GM18517 (cell line): ENCODE measurements at regions not wholly inside any gene's neighbourhood (a gene's known extent, or its start where the extent isn't known, plus 50 kb on each side); places are given as distances from the start of the nearest gene placed in this dataset.
"Not testable (repeated sequence)": the region's sequence is repeated elsewhere in the genome, so short reads cannot be mapped to it uniquely, and the experiment has no call there.

Experiments used
- ATAC-seq: cut with Tn5 transposase; IDR thresholded peaks from one replicate; pipeline ENCODE4 v1.9.1; 2021; ENCODE audit warnings: mild to moderate bottlenecking, moderate library complexity; ENCODE audit not compliant: unreplicated experiment

DNA sequence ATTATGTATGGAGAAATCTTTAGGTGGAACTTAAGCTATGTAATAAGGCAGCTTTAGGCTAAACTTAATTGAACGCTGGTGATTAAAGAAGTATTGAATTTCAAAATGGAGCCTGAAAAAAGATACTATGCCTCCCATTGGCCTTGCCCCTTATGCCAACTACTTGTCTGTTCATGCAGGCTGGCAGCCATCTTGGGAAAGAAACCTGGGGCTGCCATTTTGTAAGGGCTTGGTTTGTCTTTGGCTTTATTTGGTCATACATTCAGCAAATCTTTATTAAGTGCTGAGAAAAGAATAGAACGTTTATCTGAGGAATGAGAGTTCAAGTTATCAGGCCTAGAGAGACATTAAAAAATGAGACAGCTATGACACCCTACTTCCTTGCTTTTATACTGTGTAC, 231.3 kb downstream of the KCNE4 start:
- no peak for ATAC-seq

DNA sequence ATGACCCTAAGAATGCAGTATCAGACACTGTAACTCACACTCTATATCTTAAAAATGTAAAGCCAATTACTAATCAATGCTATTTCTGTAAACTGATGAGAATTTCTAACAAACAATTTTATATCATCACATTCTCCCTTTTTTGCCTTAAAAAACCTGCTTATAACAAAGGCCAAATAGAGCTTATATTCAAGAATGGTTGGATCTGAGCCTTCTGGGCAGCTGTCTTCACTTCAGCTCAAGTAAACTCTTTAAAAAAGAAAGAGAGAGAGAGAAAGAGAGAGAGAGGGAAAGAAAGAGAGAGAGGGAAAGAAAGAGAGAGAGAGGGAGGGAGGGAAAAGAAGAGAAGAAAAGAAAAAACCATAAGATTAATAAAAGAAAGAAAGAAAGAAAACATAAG, 231.8 kb downstream of the KCNE4 start:
- ATAC-seq = no peak

- ATAC-seq = no peak
These were observed 233.6 kb downstream of the KCNE4 start for GRCh38 chr2:223285370-223286265.

- no peak for ATAC-seq
These were observed 242.8 kb downstream of the KCNE4 start for GRCh38 chr2:223294756-223295155.

DNA sequence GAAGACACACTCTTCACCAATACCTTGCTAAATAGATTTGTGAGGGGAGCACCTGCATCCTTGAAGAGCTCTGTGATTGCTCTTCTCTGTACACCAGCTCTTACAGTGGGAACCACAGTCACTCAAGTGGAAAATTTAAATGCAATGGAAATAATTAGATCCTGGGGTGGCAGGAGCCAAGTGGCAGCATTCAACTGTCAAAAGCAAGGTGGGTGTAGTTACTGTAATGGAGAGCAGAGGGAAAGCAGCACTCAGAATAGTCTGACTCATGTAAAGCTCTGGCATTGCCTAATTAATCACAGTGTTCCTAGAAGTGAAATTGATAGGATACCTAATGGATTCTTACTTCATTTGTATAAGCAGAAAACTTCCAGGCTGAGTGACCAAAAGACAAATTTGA, 245.8 kb downstream of the KCNE4 start:
- no peak for ATAC-seq

DNA sequence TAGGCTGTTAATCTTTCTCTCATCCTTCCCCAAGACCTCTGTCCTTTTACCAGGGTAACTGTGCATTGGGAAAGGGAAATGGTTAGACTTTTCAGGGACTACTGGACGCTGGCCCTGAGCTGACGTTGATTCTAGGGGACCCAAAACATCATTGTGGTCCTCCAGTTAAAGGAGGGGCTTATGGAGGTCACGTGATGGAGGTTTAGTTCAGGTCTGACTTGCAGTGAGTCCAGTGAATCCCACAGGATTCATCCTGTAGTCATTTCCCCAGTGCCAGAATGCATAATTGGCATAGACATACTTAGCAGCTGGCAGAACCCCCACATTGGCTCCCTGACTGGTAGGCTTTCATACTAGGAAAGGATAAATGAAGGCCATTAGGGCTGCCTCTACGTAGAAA, 246.3 kb downstream of the KCNE4 start:
- ATAC-seq = not testable (repeated sequence)

GRCh38 chr2:223300326-223300725, 248.3 kb downstream of the KCNE4 start:
- no peak for ATAC-seq

GRCh38 chr2:223306371-223306770, 254.4 kb downstream of the KCNE4 start:
- ATAC-seq = no peak

- no peak for ATAC-seq
These were observed 260.1 kb downstream of the KCNE4 start for GRCh38 chr2:223311889-223312680.

DNA sequence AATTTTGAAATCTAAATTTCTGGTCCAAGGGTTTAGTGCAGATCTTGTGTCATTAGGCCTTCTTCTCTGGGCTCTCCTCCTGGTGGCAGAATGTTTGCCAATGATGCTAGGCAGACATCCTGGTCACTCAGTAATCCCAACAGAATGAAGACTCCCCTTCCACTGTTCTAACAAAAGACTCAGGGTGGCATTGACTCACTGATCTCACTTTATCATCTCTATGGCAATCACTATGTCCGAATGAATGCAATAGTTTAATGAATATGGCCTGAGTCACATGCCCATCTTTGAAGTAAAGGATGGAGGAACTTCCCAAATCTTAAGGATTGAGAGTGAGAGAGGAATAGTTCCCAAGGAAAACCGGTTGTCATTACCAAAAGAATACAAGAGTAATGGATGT, 261.1 kb downstream of the KCNE4 start:
- ATAC-seq = no peak

- ATAC-seq = no peak
These were observed 262.8 kb downstream of the KCNE4 start for GRCh38 chr2:223314811-223315210.

- no peak for ATAC-seq
These were observed 263.8 kb downstream of the KCNE4 start for GRCh38 chr2:223315813-223316212.

DNA sequence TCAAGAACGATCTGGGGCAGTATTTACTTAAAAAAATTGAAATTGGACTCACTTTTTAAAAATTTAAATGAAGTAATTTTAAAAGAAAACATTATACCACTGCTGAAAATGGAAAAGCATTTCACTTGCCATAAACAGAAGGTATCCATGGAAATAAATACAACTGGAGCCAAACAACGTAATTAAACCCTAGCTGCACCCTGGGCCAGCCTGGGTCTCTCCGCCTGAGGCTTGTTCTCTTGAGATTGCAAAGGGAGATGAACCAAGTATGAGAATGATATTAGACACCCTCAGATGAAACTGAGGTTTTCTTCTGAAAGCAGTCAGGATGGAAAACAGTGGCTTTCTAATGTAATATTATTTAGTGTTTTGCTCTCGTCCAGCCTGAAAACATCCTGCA, 264.4 kb downstream of the KCNE4 start:
- ATAC-seq = no peak

GRCh38 chr2:223319601-223320000, 267.6 kb downstream of the KCNE4 start:
- ATAC-seq = no peak

- no peak for ATAC-seq
These were observed 272.4 kb downstream of the KCNE4 start for GRCh38 chr2:223324402-223324801.

DNA sequence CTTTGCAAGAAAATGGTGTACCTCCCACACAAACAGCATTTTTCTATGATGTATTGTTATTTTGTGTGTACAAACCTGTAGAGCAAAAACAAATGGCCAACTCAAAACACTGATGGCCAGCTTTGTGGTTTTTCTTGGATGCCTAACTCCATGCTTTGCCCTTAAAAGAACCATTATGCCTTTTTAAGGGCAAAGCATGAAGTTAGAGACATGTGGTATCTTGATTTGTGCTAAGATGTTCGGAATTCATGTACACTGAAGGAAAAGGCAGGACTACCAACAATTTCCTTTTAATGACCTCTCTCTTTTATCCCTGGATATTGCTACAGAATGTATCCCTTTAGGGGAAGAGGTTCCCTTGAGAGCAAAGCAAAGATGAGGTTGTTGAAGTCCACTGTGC, 273.6 kb downstream of the SCG2 start:
- ATAC-seq = no peak

- ATAC-seq = not testable (repeated sequence)
These were observed 271.4 kb downstream of the SCG2 start for GRCh38 chr2:223330747-223331146.

GRCh38 chr2:223338016-223338415, 264.1 kb downstream of the SCG2 start:
- ATAC-seq = no peak

DNA sequence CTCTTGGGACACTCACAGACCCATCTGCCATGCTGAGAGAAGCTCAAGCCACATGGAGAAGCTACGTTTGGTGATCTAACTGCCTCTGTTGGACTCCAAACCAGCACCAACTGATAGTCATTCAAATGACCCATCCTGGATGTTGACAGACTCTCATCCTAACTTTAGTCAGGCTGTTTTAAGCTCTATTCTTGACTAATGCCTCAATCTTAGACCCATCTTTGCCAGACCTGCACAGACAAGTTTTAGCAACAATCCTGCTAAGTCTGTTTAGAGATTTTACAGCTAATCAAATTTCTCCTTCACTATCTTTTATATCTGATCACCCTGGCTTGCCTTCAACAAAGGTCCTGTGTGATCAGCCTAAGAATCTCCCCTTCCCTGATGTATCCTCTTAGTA, 245.1 kb downstream of the SCG2 start:
- ATAC-seq = no peak

DNA sequence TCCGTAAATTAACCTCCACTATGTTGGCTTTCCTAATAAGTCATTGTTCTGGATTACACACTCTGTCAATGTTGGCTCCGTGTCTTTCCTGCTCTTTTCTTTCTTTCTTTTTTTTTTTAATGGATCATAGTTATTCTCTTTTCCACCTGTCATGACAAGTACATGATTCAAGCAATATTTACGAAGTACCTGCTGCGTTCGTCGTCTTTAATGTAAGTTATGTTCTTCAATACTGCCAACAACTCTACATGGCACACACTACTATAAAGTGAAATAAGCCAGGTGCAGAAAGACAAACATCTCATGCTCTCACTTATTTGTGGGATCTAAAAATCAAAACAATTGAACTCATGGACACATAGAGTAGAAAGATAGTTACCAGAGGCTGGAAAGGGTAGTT, 239.1 kb downstream of the SCG2 start:
- ATAC-seq = no peak

DNA sequence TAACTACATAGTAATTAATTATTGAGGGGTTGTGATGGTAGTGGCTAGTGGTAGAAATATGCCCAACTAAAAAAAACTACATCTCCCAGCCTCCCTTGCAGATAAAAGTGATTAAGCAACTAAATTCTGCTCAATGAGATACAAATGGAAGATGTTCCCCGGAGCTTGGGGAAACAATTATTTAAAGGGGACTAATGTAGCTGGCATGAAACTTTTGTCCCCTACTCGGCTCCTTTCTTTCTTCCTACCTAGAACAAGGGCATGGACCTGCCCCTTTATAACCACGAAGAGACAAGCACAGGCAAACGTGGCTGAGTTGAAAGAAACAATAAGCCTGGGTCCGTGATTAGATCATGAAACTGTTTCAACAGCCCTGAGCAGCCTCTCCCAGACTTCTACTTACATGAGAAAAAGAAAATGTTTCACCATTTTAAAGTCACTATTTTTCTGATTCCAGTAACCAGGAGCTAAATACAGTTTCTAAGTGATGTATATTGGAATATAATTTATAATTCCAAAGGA, 236.9 kb downstream of the SCG2 start:
- no peak for ATAC-seq

- ATAC-seq = no peak
These were observed 235.6 kb downstream of the SCG2 start for GRCh38 chr2:223366566-223366965.
